ENCODE measurements at regions not wholly inside any gene's neighbourhood (a gene's known extent, or its start where the extent isn't known, plus 50 kb on each side); places are given as distances from the start of the nearest gene placed in this dataset.

GRCh38 chr3:14037211-14037610, 87.5 kb downstream of the CHCHD4 start:
- TF ChIP-seq, protein P1, sequence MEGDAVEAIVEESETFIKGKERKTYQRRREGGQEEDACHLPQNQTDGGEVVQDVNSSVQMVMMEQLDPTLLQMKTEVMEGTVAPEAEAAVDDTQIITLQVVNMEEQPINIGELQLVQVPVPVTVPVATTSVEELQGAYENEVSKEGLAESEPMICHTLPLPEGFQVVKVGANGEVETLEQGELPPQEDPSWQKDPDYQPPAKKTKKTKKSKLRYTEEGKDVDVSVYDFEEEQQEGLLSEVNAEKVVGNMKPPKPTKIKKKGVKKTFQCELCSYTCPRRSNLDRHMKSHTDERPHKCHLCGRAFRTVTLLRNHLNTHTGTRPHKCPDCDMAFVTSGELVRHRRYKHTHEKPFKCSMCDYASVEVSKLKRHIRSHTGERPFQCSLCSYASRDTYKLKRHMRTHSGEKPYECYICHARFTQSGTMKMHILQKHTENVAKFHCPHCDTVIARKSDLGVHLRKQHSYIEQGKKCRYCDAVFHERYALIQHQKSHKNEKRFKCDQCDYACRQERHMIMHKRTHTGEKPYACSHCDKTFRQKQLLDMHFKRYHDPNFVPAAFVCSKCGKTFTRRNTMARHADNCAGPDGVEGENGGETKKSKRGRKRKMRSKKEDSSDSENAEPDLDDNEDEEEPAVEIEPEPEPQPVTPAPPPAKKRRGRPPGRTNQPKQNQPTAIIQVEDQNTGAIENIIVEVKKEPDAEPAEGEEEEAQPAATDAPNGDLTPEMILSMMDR (IDR thresholded peaks at IDR 0.05) = no peak
- TF ChIP-seq POLR2AphosphoS5 (IDR thresholded peaks at IDR 0.05) = no peak
